HG03135 (cell line): ENCODE measurements at regions not wholly inside any gene's neighbourhood (a gene's known extent, or its start where the extent isn't known, plus 50 kb on each side); places are given as distances from the start of the nearest gene placed in this dataset.
A peak's percentile ranks its signal among the peaks of the same experiment; 100 is the strongest.
"Not testable (repeated sequence)": the region's sequence is repeated elsewhere in the genome, so short reads cannot be mapped to it uniquely, and the experiment has no call there.

Source experiments
- ATAC-seq: cut with Tn5 transposase; IDR thresholded peaks from one replicate; pipeline ENCODE4 v1.9.1; 2021; ENCODE audit warnings: mild to moderate bottlenecking, moderate library complexity; ENCODE audit not compliant: unreplicated experiment

DNA sequence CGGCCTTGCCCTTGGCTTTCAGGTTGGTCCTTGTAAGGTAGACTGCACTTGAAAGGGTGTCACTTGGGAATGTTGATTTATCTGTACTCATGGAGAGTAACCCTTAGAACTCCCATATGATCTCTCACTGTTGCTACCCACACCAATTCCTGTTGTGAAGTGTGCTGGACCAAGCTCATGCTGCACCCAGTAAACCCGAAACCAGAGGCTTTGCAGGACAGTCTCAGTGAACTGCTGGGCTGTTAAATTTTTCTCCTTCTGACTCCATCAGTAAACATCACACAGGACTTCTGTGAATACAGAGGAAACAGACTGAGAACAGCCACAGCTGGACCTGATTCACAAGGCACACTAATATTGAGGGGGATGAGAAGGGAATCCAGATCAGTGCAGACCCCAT is 783.0 kb downstream of the TMEM121 start:
- peak; percentile 33 for ATAC-seq

GRCh38 chr14:106315436-106315835 is 789.1 kb downstream of the TMEM121 start:
- ATAC-seq = no peak

GRCh38 chr14:106317593-106317992 is 791.2 kb downstream of the TMEM121 start:
- ATAC-seq = no peak

GRCh38 chr14:106318700-106319099 is 792.3 kb downstream of the TMEM121 start:
- no peak for ATAC-seq

DNA sequence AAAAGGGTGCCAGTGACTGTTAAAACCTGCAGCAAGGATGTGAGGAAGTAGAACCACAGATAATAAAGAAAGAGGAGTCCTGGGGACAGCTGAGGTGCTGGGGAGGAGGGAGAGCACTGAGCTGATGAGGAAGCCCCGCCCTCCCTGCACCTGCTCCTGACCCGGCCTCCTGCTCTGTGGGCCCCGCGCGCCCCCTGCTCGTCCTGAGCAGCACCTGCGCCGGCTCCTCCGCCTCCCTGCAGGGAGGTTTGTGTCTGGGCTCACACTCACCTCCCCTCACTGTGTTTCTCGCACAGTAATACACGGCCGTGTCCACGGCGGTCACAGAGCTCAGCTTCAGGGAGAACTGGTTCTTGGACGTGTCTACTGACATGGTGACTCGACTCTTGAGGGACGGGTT is 797.6 kb downstream of the TMEM121 start:
- ATAC-seq = not testable (repeated sequence)

GRCh38 chr14:106327234-106327633 is 800.9 kb downstream of the TMEM121 start:
- no peak for ATAC-seq

DNA sequence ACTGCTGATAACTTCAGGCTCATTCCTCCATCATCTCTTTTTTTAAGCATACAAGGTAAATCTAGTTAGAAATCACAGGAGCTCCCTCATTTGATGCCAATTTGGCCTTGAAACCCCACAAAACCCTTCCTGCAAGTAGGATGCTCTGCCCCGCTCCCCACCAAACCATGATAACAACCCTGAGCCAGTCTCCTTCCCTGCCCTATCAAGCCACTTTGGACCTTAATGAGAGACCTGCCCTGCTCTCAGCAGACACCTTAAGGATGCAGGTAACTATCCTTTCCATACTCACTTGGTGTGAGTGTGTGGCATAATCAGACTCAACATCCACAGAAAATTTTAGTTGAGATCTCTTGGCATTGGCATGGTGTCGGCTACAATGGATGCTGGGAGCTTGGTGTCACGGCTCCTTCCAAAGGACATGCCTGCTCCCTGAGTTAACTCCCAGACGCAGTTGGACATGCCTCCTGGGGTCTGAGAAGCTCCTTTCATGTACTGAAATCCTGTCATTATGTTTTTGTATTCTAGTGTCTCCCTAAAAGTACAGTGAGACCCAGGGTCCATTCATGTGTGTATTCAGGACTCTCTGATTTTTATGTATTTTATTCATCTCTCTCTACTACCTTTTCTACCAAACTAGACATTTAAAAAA is 801.4 kb downstream of the TMEM121 start:
- ATAC-seq = not testable (repeated sequence)

DNA sequence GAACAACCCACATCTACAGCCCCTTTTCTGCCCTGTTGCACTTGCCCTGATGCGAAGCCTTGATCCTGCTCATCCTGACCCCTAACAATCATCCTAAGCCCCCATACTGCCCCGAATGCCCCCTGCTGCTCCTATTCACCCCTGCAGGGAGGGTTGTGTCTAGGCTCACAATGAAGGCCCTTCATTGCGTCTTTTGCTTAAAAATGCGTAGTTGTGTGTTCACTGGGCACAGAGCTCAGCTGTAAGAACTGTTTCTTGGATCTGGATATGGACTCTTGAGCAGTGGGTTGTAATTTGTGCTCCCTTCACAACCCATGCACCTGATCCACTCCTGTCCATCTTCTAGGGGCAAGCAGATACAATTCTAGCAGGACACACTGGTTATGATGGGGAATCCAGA is 802.9 kb downstream of the TMEM121 start:
- ATAC-seq = not testable (repeated sequence)

DNA sequence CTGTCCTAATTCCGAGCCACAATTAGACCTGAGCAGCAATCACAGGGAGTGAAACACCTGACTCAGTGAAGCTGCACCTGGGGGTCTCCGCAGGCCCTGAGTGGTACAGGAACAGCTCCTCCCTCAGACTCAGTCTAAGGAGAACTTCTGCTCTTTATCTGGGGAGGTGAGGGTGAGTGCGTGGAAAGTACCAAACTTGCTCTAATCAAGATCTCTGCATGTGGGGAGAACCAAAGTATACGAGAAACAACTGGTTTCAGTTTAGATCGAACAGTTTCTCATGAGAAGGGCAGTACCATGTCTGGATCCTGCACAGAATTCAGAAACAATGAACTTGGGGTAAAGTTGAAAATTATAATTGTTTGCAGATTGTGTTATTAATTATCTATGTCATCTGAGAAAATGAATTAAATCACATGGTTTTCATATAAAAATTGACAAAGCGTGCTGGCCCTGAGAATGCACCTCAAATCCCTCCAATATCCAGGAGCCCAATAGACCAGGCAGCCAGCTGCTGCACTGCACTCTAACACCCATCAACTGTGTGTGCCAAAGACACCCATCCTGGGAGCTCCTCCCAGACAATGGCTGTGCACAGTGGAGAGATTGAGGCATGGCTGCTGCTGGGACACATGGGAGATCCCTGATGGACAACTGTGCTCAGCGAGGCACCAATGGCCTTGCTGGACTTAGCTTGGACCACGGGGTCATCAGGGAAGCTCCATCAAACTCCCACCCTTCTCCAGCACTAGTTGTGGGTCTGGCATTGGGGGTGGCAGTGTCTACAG is 803.8 kb downstream of the TMEM121 start:
- ATAC-seq = not testable (repeated sequence)

DNA sequence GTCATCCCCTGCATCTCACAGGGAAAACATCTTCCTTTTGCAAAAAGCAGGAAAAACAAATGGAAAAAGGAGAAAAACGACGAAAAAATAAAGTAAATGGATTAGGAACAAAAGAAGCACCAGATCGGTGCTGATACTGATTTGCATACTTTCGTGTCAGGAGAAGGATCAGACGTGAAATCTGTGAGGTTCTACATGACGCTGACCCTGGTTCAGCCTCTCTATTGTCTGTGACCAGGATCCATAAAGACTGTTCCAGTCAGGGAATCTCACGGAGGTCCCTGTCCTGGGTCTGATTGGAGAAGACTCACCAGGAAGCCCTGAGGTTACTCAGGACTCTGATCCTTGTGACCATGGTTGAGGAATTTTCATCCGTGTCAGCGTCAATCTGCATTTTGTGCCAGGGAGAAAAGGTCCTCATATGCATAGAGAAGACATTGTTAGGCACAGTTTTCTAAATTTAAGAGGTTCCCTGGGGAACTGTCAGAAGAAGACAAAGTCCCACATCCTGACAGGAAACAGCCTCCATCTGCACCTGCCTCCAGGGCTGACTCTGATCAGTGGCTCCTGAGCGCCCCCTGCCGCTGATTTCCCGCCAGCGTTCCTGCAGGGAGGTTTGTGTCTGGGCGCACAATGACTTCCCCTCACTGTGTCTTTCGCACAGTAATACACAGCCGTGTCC is 808.2 kb downstream of the TMEM121 start:
- not testable (repeated sequence) for ATAC-seq

GRCh38 chr14:106335110-106335429 is 808.7 kb downstream of the TMEM121 start:
- not testable (repeated sequence) for ATAC-seq

GRCh38 chr14:106338775-106339174 is 812.4 kb downstream of the TMEM121 start:
- not testable (repeated sequence) for ATAC-seq

GRCh38 chr14:106340658-106341057 is 814.3 kb downstream of the TMEM121 start:
- ATAC-seq = not testable (repeated sequence)

DNA sequence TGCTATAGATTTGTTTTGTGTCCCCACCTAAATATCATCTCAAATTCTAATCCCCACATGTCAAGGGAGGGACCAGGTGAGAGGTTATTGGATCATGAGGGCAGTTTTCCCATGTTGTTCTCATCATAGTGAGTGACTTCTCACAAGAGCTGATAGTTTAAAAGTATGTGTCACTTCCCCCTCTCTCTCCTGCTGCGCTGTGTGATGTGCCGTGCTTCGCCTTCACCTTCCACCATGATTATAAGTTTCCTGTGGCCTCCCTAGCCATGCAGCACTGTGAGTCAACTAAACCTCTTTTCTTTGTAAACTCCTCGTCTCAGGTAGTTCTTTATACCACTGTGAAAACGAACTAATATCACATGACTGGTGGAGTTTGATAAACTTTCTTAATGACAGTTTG is 814.8 kb downstream of the TMEM121 start:
- ATAC-seq = not testable (repeated sequence)

DNA sequence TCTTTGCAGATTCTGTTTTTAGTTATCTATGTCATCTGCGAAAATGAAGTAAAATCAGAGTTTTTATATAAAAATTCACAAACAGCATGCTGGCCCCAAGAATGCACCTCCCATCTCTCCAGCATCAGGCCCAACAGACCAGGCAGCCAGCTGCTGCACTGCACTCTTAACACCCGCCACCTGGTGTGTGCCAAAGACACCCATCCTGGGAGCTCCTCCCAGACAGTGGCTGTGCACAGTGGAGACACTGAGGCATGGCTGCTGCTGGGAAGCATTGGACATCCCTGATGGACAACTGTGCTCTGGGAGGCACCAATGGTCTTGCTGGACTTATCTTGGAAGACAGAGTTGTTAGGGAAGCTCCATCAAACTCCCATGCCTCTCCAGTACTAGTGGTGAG is 817.2 kb downstream of the TMEM121 start:
- ATAC-seq = no peak

GRCh38 chr14:106344065-106344614 is 817.8 kb downstream of the TMEM121 start:
- not testable (repeated sequence) for ATAC-seq

DNA sequence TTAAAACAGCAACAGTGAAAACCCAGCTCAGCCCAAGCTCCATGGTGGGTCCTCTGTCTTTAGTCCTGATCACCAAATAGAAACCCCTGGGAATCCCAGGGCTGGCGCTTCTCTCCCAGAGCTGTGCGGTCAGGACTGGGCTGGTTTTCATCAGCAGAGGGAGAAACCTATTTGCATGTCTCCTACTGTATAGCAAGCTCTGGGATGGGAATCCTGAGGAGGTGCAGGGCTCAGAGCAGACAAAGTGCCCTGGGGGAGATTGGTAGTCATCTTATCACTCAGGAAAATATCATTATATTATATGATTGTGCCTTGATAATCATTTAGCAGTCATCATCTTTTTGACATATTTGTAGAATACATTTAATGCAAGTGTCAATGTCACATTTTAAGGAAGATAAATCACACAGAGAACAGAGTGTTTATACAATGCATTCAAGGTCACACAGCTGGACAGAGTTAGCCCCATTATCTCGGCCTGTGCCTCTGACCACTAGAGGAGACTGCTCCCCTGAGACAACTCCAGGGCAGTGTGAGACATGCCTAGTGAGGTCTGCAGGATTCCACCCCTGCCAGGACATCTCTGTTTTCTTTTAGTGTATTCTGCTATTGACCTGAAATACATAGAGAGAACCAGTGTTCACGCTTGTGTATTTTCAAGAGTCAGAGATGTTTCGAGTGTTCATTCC is 818.6 kb downstream of the TMEM121 start:
- not testable (repeated sequence) for ATAC-seq

DNA sequence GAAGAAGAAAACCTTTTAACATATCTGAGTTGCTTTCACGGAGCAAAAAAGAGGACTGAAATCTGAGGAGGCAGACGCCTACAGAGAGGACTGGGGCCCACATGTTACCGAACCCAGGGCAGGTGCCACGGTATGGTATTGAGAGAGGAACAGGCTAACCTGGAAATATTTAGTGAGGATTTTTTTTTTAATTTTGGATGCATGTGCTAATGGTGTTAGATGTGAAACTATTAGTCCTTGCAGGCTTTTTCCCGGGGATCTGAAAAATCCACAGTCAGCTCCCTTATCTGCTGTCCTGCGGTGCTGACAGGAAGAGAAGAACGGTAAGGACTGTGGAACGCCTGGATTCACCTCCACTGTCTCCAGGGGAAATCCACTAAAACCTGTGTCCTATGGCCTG is 819.7 kb downstream of the TMEM121 start:
- ATAC-seq = no peak

GRCh38 chr14:106346534-106347290 is 820.3 kb downstream of the TMEM121 start:
- no peak for ATAC-seq

DNA sequence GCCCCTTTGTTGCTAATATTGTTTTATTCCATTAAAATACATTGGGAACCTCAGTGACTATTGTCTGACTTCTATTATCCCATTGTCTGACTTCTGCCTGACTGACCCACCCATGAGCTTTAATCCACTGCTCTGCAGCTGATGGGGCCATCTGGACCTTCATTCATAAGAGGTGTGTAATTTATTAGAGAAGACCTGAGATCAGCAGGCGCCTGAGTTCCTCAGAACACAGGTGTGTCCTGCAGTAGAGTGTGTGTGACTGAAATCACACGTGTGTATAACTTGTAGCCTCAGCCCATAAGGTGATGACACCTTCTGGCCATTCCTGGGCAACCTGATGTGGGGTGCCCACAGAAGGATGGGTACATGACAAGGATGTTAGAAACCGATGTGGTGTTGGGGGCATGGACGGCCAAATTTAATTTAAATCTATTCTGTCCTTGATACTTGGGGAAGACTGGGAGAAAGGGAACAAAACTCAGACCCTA is 821.0 kb downstream of the TMEM121 start:
- ATAC-seq = no peak
